Liver (tissue), 8 donors: ENCODE measurements at regions not wholly inside any gene's neighbourhood (a gene's known extent, or its start where the extent isn't known, plus 50 kb on each side); places are given as distances from the start of the nearest gene placed in this dataset.

Experiments used
- DNase-seq: peaks from one replicate; pipeline ENCODE4 v3.0.0-alpha.2; 2017; ENCODE audit warnings: low spot score
- H3K27ac ChIP-seq, 2 donors: one replicate each; pipeline ENCODE4 v1.7.0; 2013; ENCODE audit warnings: inconsistent platforms in 2 of 2, low read length in 2 of 2, control low read depth in 1 of 2, low read depth in 1 of 2, mild to moderate bottlenecking in 1 of 2
- H3K27me3 ChIP-seq, 4 donors: one replicate each; pipeline versions ENCODE4 v1.6.1 to v1.7.0; 2013; ENCODE audit warnings: low read length in 3 of 4, inconsistent platforms in 1 of 4, mild to moderate bottlenecking in 1 of 4, moderate library complexity in 1 of 4; ENCODE audit not compliant: control insufficient read depth in 4 of 4, insufficient read depth in 4 of 4
- H3K36me3 ChIP-seq, 4 donors: one replicate each; pipeline versions ENCODE4 v1.6.1 to v1.7.0; 2013; ENCODE audit warnings: low read length in 3 of 4, mild to moderate bottlenecking in 3 of 4, low read depth in 1 of 4, moderate library complexity in 1 of 4; ENCODE audit not compliant: control insufficient read depth in 4 of 4, insufficient read depth in 3 of 4
- H3K4me1 ChIP-seq, 4 donors: one replicate each; pipeline versions ENCODE4 v1.6.1 to v1.7.0; 2013; ENCODE audit warnings: low read length in 3 of 4, mild to moderate bottlenecking in 3 of 4, moderate library complexity in 1 of 4; ENCODE audit not compliant: control insufficient read depth in 4 of 4, insufficient read depth in 4 of 4
- H3K4me3 ChIP-seq, 3 donors: one replicate each; pipeline versions ENCODE4 v1.6.1 to v1.7.0; 2013; ENCODE audit warnings: low read length in 3 of 3, control low read depth in 1 of 3, low read depth in 1 of 3, mild to moderate bottlenecking in 1 of 3
- H3K9ac ChIP-seq, 2 donors: one replicate each; pipeline ENCODE4 v1.7.0; 2013; ENCODE audit warnings: low read length in 2 of 2, mild to moderate bottlenecking in 2 of 2, moderate library complexity in 2 of 2, control low read depth in 1 of 2, low read depth in 1 of 2
- H3K9me3 ChIP-seq, 4 donors: one replicate each; pipeline versions ENCODE4 v1.6.1 to v1.7.0; 2013; ENCODE audit warnings: low read length in 3 of 4; ENCODE audit not compliant: control insufficient read depth in 4 of 4
- ATF3 ChIP-seq: IDR thresholded peaks from 2 replicates; pipeline ENCODE4 v1.6.1; 2016; ENCODE audit warnings: antibody characterized with exemption
- CTCF ChIP-seq: fragments of 150-350 bp; IDR thresholded peaks from 2 replicates; pipeline ENCODE4 v1.5.1; 2017; ENCODE audit warnings: improper control_type of control experiment, low read depth, low read length; ENCODE audit not compliant: missing input control
- EGR1 ChIP-seq, 2 donors: IDR thresholded peaks; 2 replicates each; pipeline ENCODE4 v1.6.1; 2016 to 2018; ENCODE audit warnings: antibody characterized with exemption in 2 of 2, low read depth in 2 of 2
- FOXA1 ChIP-seq: IDR thresholded peaks from 2 replicates; pipeline ENCODE4 v1.6.1; 2016; ENCODE audit warnings: antibody characterized with exemption
- FOXA2 ChIP-seq: IDR thresholded peaks from 2 replicates; pipeline ENCODE4 v1.6.1; 2016; ENCODE audit warnings: antibody characterized with exemption
- GABPA ChIP-seq, 2 donors: IDR thresholded peaks in 1 of 2; conservative IDR thresholded peaks in 1 of 2; 2 replicates each; pipeline ENCODE4 v1.6.1; 2016; ENCODE audit warnings: antibody characterized with exemption in 2 of 2, mild to moderate bottlenecking in 1 of 2, moderate library complexity in 1 of 2
- HNF4A ChIP-seq, 2 donors: conservative IDR thresholded peaks; 2 replicates each; pipeline ENCODE4 v1.6.1; 2016; ENCODE audit warnings: antibody characterized with exemption in 2 of 2, mild to moderate bottlenecking in 2 of 2
- HNF4G ChIP-seq: IDR thresholded peaks from 2 replicates; pipeline ENCODE4 v1.6.1; 2016; ENCODE audit warnings: antibody characterized with exemption
- JUND ChIP-seq, 2 donors: IDR thresholded peaks; 2 replicates each; pipeline ENCODE4 v1.6.1; 2016; ENCODE audit warnings: antibody characterized with exemption in 2 of 2
- MAX ChIP-seq: IDR thresholded peaks from 2 replicates; pipeline ENCODE4 v1.6.1; 2016; ENCODE audit warnings: antibody characterized with exemption
- NR2F2 ChIP-seq: IDR thresholded peaks from 2 replicates; pipeline ENCODE4 v1.6.1; 2016; ENCODE audit warnings: antibody characterized with exemption
- RAD21 ChIP-seq, 2 donors: IDR thresholded peaks; 2 replicates each; pipeline ENCODE4 v1.6.1; 2016; ENCODE audit warnings: antibody characterized with exemption in 2 of 2, mild to moderate bottlenecking in 2 of 2
- REST ChIP-seq: IDR thresholded peaks from 2 replicates; pipeline ENCODE4 v1.6.1; 2016; ENCODE audit warnings: antibody characterized with exemption, mild to moderate bottlenecking
- RXRA ChIP-seq, 2 donors: IDR thresholded peaks; 2 replicates each; pipeline ENCODE4 v1.6.1; 2017 to 2018; ENCODE audit warnings: antibody characterized with exemption in 2 of 2, mild to moderate bottlenecking in 1 of 2
- SP1 ChIP-seq: IDR thresholded peaks from 2 replicates; pipeline ENCODE4 v1.6.1; 2018; ENCODE audit warnings: antibody characterized with exemption, mild to moderate bottlenecking
- TAF1 ChIP-seq: conservative IDR thresholded peaks from 2 replicates; pipeline ENCODE4 v1.6.1; 2016; ENCODE audit warnings: antibody characterized with exemption, mild to moderate bottlenecking
- YY1 ChIP-seq: IDR thresholded peaks from 2 replicates; pipeline ENCODE4 v1.6.1; 2016; ENCODE audit warnings: antibody characterized with exemption, mild to moderate bottlenecking
- ZBTB33 ChIP-seq: IDR thresholded peaks from 2 replicates; pipeline ENCODE4 v1.6.1; 2016; ENCODE audit warnings: antibody characterized with exemption
- WGBS: extraction: QIAGEN DNeasy Blood & Tissue Kit; methylation state at CpG from one replicate; pipeline ENCODE4 v1.1.7; 2013; 5-methylcytosine and 5-hydroxymethylcytosine counted together
- donor health status: healthy.
- donor health status: healthy.
- donor health status: healthy.
- donor health status: healthy.
- donor health status: healthy.

DNA sequence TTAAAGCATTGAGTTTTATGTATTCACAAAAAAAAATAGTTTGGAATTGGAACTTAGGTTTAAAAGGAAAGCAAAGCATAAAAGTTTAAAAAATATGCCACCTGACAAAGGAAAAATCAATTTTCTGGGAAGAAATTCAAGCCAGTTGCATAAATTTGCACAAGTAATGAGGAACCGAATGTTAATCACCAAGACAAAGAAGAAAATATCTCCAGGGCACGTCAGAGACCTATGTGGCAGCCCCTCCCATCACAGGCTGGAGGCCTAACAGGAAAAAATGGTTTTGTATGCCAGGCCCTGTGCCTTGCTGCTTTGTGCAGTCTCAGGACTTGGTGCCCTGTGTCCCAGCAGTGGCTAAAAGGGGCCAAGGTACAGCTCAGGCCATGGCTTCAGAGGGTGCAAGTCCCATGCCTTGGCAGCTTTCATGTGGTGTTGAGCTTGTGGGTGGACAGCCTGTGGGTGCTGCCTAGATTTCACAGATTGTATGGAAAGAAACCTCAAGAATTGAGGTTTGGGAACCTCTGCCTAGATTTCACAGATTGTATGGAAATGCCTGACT lies 767.2 kb upstream of the SLC10A2 start:
- Histone ChIP-seq H3K9me3 (peaks cover 0 to 6% (median 2%) of the 10 kb centered on the region in 4 donors), H3K4me1 (no peaks in the 10 kb centered on the region), H3K4me3 (no peak overlapping the region), H3K36me3 (no peaks in the 10 kb centered on the region), H3K27ac (no peak overlapping the region), H3K27me3 (no peaks in the 10 kb centered on the region), H3K9ac (no peak overlapping the region)
- WGBS = 64% methylated on average over 2 of the region's 2 CpGs
- TF ChIP-seq CTCF (no peak), YY1 (no peak), JUND (IDR thresholded peaks at IDR 0.05) (no peak), FOXA2 (no peak), RAD21 (IDR thresholded peaks at IDR 0.05) (no peak), ZBTB33 (no peak), REST (no peak), TAF1 (no peak), RXRA (IDR thresholded peaks at IDR 0.05) (no peak), MAX (no peak), FOXA1 (no peak), EGR1 (IDR thresholded peaks at IDR 0.05; ENCODE audit: low read depth in 2 of 2) (no peak), HNF4G (no peak), SP1 (no peak), GABPA (IDR thresholded peaks at IDR 0.05 in 1 of 2, conservative IDR thresholded peaks at IDR 0.05 in 1 of 2) (no peak)
- no peak for DNase-seq

GRCh38 chr13:103815619-103816018 lies 749.4 kb upstream of the SLC10A2 start:
- 81% methylated on average over 4 of the region's 4 CpGs for WGBS
- DNase-seq = no peak

More at GRCh38 chr13:103815619-103816018, 749.4 kb upstream of the SLC10A2 start:
- peaks cover 0 to 3% (median under 1%) of the 10 kb centered on the region in 4 donors for H3K9me3 ChIP-seq
- H3K27me3 ChIP-seq = peaks cover 0 to 3% (median 0%) of the 10 kb centered on the region in 4 donors
- no peak overlapping the region for H3K9ac ChIP-seq
- no peak for TF ChIP-seq FOXA1
- TF ChIP-seq TAF1 = no peak
- no peak for TF ChIP-seq MAX
- no peak for TF ChIP-seq HNF4A (conservative IDR thresholded peaks at IDR 0.05)
- TF ChIP-seq EGR1 (IDR thresholded peaks at IDR 0.05; ENCODE audit: low read depth in 2 of 2) = no peak
- TF ChIP-seq GABPA (IDR thresholded peaks at IDR 0.05 in 1 of 2, conservative IDR thresholded peaks at IDR 0.05 in 1 of 2) = no peak
- TF ChIP-seq NR2F2 = no peak
- TF ChIP-seq FOXA2 = no peak
- no peak for TF ChIP-seq CTCF
- no peak for TF ChIP-seq RAD21 (IDR thresholded peaks at IDR 0.05)
- TF ChIP-seq RXRA (IDR thresholded peaks at IDR 0.05) = no peak
- no peak for TF ChIP-seq ATF3
- TF ChIP-seq HNF4G = no peak
- TF ChIP-seq ZBTB33 = no peak
- no peak for TF ChIP-seq JUND (IDR thresholded peaks at IDR 0.05)
- TF ChIP-seq YY1 = no peak
- H3K4me3 ChIP-seq = no peak overlapping the region
- H3K36me3 ChIP-seq = no peaks in the 10 kb centered on the region
- no peak overlapping the region for H3K27ac ChIP-seq
- no peaks in the 10 kb centered on the region for H3K4me1 ChIP-seq
